ENCODE measurements at regions not wholly inside any gene's neighbourhood (a gene's known extent, or its start where the extent isn't known, plus 50 kb on each side); places are given as distances from the start of the nearest gene placed in this dataset.
"Not testable (repeated sequence)": the region's sequence is repeated elsewhere in the genome, so short reads cannot be mapped to it uniquely, and the experiment has no call there.

DNA sequence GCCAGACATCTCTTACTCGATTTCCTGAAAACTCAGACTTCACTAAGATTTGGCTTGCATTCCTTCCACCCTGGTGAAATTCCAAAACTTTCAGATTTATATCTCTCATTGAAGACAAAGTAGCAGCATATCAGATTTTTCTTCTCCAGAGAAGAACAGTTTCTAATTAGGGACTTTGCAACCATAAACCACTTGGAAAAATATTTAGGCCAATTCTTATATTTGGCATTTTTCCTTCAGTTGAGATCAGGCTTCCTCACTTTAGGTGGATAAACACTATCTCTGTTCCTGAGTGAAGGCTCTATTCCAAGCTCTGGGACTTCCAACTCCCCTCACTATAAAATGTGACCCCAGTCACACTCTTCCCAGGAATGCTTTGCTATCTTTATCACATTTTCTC, 1434.3 kb upstream of the FLRT2 start:
- no peak overlapping the region for H3K4me3 ChIP-seq (ENCODE audit: low read length)
- TF ChIP-seq CTCF (conservative IDR thresholded peaks at IDR 0.05; ENCODE audit: low read length): no peak
- no peak for DNase-seq (ENCODE audit: low read depth)

DNA sequence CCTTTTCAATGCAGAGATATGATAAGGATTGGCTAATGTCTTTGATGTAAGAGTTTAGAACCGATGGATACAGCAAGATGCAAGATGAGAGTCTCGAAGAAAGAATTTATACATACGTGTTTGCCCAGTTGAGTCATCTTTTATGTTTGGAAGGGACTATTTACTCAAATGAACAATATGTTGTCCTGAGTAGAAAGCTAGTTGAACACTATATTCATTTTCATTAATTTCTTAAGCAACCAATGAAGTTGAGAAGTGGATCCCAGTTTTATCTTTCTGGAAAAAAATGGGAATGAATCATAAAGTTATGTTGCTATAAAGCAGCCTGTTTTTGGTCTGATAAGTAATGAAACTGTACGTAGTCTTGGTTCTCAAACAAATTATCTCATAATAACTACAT, 1431.7 kb upstream of the FLRT2 start:
- H3K4me3 ChIP-seq (ENCODE audit: low read length): no peak overlapping the region
- no peak for DNase-seq (ENCODE audit: low read depth)
- no peak for TF ChIP-seq CTCF (conservative IDR thresholded peaks at IDR 0.05; ENCODE audit: low read length)

DNA sequence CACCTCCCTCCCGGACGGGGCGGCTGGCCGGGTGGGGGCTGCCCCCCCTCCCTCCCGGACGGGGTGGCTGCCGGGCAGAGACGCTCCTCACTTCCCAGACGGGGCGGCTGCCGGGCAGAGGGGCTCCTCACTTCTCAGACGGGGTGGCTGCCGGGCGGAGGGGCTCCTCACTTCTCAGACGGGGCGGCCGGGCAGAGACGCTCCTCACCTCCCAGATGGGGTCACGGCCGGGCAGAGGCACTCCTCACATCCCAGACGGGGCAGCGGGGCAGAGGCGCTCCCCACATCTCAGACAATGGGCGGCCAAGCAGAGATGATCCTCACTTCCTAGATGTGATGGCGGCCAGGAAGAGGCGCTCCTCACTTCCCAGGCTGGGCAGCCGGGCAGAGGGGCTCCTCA, 1430.4 kb upstream of the FLRT2 start:
- DNase-seq (ENCODE audit: low read depth); H3K4me3 ChIP-seq (ENCODE audit: low read length): not testable (repeated sequence)

- no peak for DNase-seq (ENCODE audit: low read depth)
- TF ChIP-seq CTCF (conservative IDR thresholded peaks at IDR 0.05; ENCODE audit: low read length): no peak
- no peak overlapping the region for H3K4me3 ChIP-seq (ENCODE audit: low read length)
These were observed 1422.1 kb upstream of the FLRT2 start for GRCh38 chr14:84107835-84108343.

GRCh38 chr14:84108746-84109457, 1421.0 kb upstream of the FLRT2 start:
- TF ChIP-seq CTCF (conservative IDR thresholded peaks at IDR 0.05; ENCODE audit: low read length): no peak
- DNase-seq (ENCODE audit: low read depth): no peak
- no peak overlapping the region for H3K4me3 ChIP-seq (ENCODE audit: low read length)

DNA sequence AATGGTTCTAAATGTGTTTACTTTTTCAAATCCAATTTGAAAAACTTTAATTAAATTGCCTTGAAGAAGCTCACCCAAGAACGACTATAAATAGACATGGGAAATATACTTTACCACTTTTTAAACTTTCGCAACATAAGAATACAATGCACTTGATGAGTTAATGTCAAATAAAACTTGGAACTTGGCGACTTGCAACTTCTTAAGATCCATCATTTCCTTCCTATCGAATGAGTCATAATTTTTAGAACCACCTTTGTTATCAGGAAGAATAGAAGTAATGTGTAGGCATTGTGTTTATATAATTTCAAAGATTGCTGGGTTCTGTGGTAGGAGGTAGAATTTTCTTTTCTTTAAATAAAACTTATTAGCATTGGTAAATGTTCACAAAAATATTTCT, 1417.4 kb upstream of the FLRT2 start:
- no peak for TF ChIP-seq CTCF (conservative IDR thresholded peaks at IDR 0.05; ENCODE audit: low read length)
- no peak overlapping the region for H3K4me3 ChIP-seq (ENCODE audit: low read length)
- no peak for DNase-seq (ENCODE audit: low read depth)

- no peak overlapping the region for H3K4me3 ChIP-seq (ENCODE audit: low read length)
- DNase-seq (ENCODE audit: low read depth): no peak
- TF ChIP-seq CTCF (conservative IDR thresholded peaks at IDR 0.05; ENCODE audit: low read length): no peak
These were observed 1404.3 kb upstream of the FLRT2 start for GRCh38 chr14:84125676-84126075.
